WTC11 (cell line): ENCODE measurements at regions not wholly inside any gene's neighbourhood (a gene's known extent, or its start where the extent isn't known, plus 50 kb on each side); places are given as distances from the start of the nearest gene placed in this dataset.

ENCODE experiments used
- ATAC-seq: fragments of 200-7000 bp; cut with Tn5 transposase; 2 replicates; pipeline ENCODE4 v1.10.0; 2021; ENCODE audit warnings: mild to moderate bottlenecking, moderate library complexity
- CTCF ChIA-PET: fragments of 300-600 bp; sonication (Branson Sonifier 250); formaldehyde crosslinking; loops from one replicate; lab custom pipeline; 2021; ENCODE audit warnings: antibody characterized with exemption; lab: Charles Lee
- POLR2A ChIA-PET: fragments of 350-600 bp; sonication (Branson Sonifier 250); formaldehyde crosslinking; loops from one replicate; lab custom pipeline; 2021; ENCODE audit warnings: antibody characterized with exemption; lab: Charles Lee
- DNase-seq: peaks from one replicate; pipeline ENCODE4 v3.0.0; 2021; ENCODE audit warnings: low spot score
- H3K27ac Mint-ChIP-seq: 2 replicates; pipeline ENCODE4 v1.8.0; 2021; ENCODE audit warnings: mixed read lengths
- H3K27me3 Mint-ChIP-seq: 2 replicates; pipeline ENCODE4 v1.8.0; 2021; ENCODE audit warnings: low read depth, mild to moderate bottlenecking, moderate library complexity, mixed read lengths
- H3K36me3 Mint-ChIP-seq: 2 replicates; pipeline ENCODE4 v1.8.0; 2021; ENCODE audit warnings: mixed read lengths
- H3K4me1 Mint-ChIP-seq: 2 replicates; pipeline ENCODE4 v1.8.0; 2022; ENCODE audit warnings: mixed read lengths
- H3K4me3 Mint-ChIP-seq: 2 replicates; pipeline ENCODE4 v1.8.0; 2021; ENCODE audit warnings: mild to moderate bottlenecking, moderate library complexity, mixed read lengths
- H3K9me3 Mint-ChIP-seq: 2 replicates; pipeline ENCODE4 v1.8.0; 2021; ENCODE audit warnings: mixed read lengths
- E2F1 ChIP-seq: sonication (generic); formaldehyde crosslinking; IDR thresholded peaks from 2 replicates; pipeline ENCODE4 v1.8.0; 2022; ENCODE audit warnings: mild to moderate bottlenecking, missing genetic modification reagents
- FOXK1 ChIP-seq: sonication (generic); formaldehyde crosslinking; IDR thresholded peaks from 2 replicates; pipeline ENCODE4 v1.8.0; 2022; ENCODE audit warnings: mild to moderate bottlenecking, moderate library complexity, missing genetic modification reagents
- FOXP1 ChIP-seq: sonication (generic); formaldehyde crosslinking; IDR thresholded peaks from 2 replicates; pipeline ENCODE4 v1.8.0; 2022; ENCODE audit warnings: missing genetic modification reagents, mild to moderate bottlenecking, moderate library complexity, borderline replicate concordance
- MLX ChIP-seq: sonication (generic); formaldehyde crosslinking; IDR thresholded peaks from 2 replicates; pipeline ENCODE4 v1.8.1; 2023; ENCODE audit warnings: mild to moderate bottlenecking, missing genetic modification reagents, moderate library complexity
- NR3C1 ChIP-seq: sonication (generic); formaldehyde crosslinking; conservative IDR thresholded peaks from 2 replicates; pipeline ENCODE4 v1.8.1; 2023; ENCODE audit warnings: low read depth, mild to moderate bottlenecking, missing genetic modification reagents
- PRDM15 ChIP-seq: sonication (generic); formaldehyde crosslinking; IDR thresholded peaks from 2 replicates; pipeline ENCODE4 v1.8.0; 2022; ENCODE audit warnings: missing genetic modification reagents
- PREB ChIP-seq: sonication (generic); formaldehyde crosslinking; IDR thresholded peaks from 2 replicates; pipeline ENCODE4 v1.8.1; 2022; ENCODE audit warnings: mild to moderate bottlenecking, missing genetic modification reagents, moderate library complexity, borderline replicate concordance
- STAT6 ChIP-seq: sonication (generic); formaldehyde crosslinking; conservative IDR thresholded peaks from 2 replicates; pipeline ENCODE4 v1.8.1; 2023; ENCODE audit warnings: mild to moderate bottlenecking, low read depth, missing genetic modification reagents, moderate library complexity
- TEAD4 ChIP-seq: sonication (generic); formaldehyde crosslinking; IDR thresholded peaks from 2 replicates; pipeline ENCODE4 v1.8.0; 2022; ENCODE audit warnings: mild to moderate bottlenecking, missing genetic modification reagents
- ZNF416 ChIP-seq: fragments of 250-450 bp; sonication (Bioruptor Pico); IDR thresholded peaks from 2 replicates; pipeline ENCODE4 v1.9.0; 2021; ENCODE audit warnings: mild to moderate bottlenecking, inconsistent platforms
- ZNF423 ChIP-seq: fragments of 250-450 bp; sonication (Bioruptor Pico); IDR thresholded peaks from 2 replicates; pipeline ENCODE4 v2.1.2; 2022; ENCODE audit warnings: mild to moderate bottlenecking, moderate library complexity

GRCh38 chr22:26737262-26737661 lies 79.9 kb downstream of the MIAT start:
- peaks cover 9% of the 10 kb centered on the region for H3K4me1 Mint-ChIP-seq
- ATAC-seq, result no peak
- CTCF ChIA-PET, result no interaction called here

More at GRCh38 chr22:26737262-26737661, 79.9 kb downstream of the MIAT start:
- H3K4me3 Mint-ChIP-seq, result no peak overlapping the region
- no peak for TF ChIP-seq PREB (CRISPR knock-in tag)
- TF ChIP-seq ZNF423 (CRISPR knock-in tag), result no peak
- TF ChIP-seq STAT6 (CRISPR knock-in tag), result no peak
- TF ChIP-seq ZNF416 (CRISPR knock-in tag), result no peak
- TF ChIP-seq PRDM15 (CRISPR knock-in tag), result no peak
- no peak for TF ChIP-seq FOXK1 (CRISPR knock-in tag)
- TF ChIP-seq FOXP1 (CRISPR knock-in tag), result no peak
- no peak for TF ChIP-seq TEAD4 (CRISPR knock-in tag)
- TF ChIP-seq E2F1 (CRISPR knock-in tag), result no peak
- no peak for TF ChIP-seq MLX (CRISPR knock-in tag)
- TF ChIP-seq NR3C1, result no peak
- TF ChIP-seq, all 79 proteins: peak for 0
- Mint-ChIP-seq H3K9me3 (peaks cover 14% of the 10 kb centered on the region), H3K27me3 (no peaks in the 10 kb centered on the region), H3K36me3 (no peaks in the 10 kb centered on the region), H3K27ac (no peak overlapping the region)
- DNase-seq, result no peak
- POLR2A ChIA-PET, result no interaction called here
